ENCODE measurements at regions not wholly inside any gene's neighbourhood (a gene's known extent, or its start where the extent isn't known, plus 50 kb on each side); places are given as distances from the start of the nearest gene placed in this dataset.

GRCh38 chr3:170730071-170730812, 139.8 kb downstream of the RPL22L1 start:
- peak; percentile 58 for DNase-seq (ENCODE audit: low read depth)

GRCh38 chr3:170728181-170728580, 141.8 kb downstream of the RPL22L1 start:
- no peak for DNase-seq (ENCODE audit: low read depth)

GRCh38 chr3:170727754-170728153, 141.9 kb upstream of the SLC7A14 start:
- no peak for DNase-seq (ENCODE audit: low read depth)

DNA sequence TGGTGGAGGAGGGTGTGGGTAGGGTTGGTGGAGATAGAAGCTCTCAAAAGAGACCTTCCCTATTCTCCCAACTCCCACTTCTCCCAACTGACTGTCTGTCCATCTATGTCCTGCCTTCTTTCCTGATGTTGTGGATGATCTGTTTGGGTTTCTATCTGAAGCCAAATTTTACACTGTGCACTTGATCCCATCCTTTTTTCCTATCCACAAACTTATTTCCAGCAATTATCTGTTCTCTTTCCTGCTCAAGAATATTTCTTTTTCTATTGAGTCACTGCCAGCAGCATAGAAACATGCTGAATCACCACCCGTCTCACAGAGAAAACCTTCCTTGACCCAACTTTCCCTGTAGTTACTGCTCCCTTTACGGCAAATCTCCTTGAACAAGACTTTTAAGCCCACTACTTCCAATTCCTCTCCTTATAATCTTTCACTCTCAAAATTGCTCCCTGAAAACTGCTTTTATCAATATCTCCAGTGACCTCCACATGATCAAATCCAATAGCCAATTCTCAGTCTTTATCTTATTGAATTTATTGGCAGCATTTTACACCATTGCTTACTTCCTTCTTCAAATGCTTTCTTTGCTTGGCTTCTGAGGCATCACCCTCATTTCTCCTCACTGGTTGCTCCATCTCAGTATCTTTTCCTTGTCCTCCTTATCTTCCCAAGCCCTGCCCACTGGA, 141.2 kb upstream of the SLC7A14 start:
- DNase-seq (ENCODE audit: low read depth): peak; percentile 92

DNA sequence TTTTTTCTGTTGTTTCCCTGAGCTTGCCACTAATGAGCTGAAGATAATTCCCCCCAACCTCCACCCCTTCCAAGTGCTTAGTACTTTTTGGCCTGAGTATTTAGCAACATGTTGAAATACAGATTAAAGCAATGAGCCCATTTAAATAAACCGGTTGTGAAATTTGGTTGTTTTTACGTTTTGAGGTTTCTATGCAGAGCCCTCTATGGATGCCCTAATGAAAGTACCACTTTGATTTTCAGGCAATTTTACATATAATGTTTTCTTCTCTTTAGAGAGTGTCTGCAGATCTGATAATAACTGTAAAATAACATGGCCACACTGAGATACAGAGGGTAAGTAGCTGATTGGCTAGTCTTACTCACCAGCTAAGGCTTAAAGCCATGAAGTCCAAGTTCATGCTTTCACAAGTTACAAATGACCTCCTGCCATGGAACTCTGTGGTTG, 139.4 kb upstream of the SLC7A14 start:
- DNase-seq (ENCODE audit: low read depth): peak; percentile 82

- peak; percentile 92 for DNase-seq (ENCODE audit: low read depth)
These were observed 138.9 kb upstream of the SLC7A14 start for GRCh38 chr3:170724599-170725280.

DNA sequence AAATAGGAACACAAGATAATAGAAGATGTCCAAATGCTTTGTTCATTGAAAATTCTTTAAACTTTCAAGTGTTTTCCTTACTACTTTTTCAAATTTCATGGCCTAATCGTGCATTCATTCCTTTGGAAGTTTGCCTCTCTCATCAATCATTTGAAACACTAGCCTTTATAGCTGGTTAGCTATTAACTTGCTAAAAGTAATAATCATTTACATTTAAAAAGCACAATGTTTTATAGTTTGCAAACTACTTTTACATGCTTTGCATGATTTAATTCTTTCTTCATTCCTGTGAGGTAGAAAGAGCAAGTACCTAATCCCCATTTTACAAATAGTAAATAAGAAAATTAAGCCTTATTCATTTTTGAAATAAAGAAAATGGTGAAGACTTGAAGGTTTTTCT, 137.4 kb upstream of the SLC7A14 start:
- no peak for DNase-seq (ENCODE audit: low read depth)

- no peak for DNase-seq (ENCODE audit: low read depth)
These were observed 135.7 kb upstream of the SLC7A14 start for GRCh38 chr3:170721563-170721962.

- DNase-seq (ENCODE audit: low read depth): no peak
These were observed 133.4 kb upstream of the SLC7A14 start for GRCh38 chr3:170719300-170719699.

DNA sequence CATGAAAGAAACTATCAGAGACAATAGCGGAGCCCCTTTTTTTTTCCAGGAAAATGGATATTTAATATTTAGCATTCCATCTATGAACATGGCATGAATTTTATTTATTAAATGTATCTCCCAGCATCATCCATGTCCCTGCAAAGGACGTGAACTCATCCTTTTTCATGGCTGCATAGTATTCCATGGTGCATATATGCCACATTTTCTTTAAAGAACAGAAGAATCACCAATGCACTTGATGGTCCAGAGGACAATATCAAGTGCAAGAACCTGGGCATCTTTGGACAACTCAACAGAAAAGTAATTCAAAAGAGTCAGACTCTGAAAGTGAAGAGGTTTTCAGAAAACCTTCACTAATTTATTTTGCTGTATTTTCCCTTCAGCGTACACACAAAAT, 133.0 kb upstream of the SLC7A14 start:
- no peak for DNase-seq (ENCODE audit: low read depth)

DNA sequence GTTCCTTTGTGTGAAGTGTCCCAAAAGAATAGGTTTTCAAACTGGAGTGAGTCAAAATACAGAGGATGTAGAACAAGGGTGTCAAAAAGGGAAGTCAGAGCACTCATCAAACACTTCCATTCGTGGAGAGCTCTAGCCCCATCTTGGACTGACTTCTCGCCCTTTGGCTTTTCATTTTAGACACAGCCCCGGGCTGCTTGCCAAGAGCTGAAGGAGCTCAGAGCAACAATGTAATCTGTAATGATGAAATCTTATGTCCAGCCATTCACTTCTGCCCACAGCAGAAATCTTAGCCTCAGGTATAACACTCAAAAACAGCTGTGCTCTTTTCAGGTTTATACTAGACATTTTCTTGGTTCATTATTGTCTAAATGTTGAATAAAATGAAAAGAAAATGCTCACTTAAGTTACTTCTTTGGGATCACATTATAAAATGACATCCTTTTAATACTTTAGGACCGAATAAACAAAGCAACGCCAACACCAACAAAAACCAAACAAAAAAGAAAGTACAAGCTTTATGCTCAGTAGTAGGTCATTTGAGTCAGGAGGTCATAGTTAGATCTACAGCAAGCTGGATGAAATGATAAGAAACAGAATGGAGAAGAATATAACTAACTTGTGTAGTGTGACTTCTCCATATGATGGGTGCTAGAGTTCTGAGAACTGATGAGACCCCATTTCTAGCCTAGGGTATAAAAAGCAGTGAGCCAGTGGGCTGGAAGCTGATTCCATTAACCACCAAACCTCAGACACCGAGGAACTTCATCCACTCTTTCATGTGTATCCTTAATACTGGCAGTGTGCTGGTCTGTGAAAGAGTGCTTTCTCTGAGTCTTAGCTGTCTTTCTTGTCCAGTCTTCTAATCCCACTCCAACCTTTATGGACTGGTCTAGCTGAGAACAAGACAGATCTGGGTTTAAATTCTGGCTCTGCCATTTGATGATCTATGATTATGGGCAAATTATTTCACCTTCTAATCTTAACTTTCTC, 131.8 kb upstream of the SLC7A14 start:
- DNase-seq (ENCODE audit: low read depth): peak; percentile 80

DNA sequence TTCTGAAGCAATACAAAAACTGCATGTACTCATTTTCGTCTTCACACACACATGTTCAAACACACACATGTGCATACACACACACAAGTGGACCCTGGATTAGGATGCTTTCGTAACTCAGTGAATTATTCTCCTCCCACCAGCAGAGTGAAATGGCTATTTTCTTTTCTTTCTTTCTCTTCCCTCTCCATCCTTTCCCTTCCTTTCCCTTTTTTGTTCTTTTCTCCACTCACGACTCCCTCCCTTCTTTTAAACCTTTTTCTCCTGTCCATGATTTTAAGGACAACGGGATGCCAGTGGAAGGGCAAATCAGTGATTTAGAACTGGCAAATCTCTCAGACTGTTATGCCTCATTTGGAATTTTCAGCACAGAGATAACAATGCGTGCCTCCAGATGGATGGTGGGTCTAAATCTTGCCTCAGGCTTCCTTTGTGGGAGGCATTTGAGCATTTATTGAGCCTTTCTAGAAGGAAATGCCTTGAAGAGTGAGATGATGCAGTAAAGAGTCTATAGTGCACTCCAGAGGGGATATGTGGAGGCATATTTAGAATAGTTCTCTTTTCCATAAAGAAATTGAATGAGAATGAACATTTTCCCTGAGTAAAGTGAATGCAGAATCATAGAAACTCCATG, 130.4 kb upstream of the SLC7A14 start:
- no peak for DNase-seq (ENCODE audit: low read depth)

DNA sequence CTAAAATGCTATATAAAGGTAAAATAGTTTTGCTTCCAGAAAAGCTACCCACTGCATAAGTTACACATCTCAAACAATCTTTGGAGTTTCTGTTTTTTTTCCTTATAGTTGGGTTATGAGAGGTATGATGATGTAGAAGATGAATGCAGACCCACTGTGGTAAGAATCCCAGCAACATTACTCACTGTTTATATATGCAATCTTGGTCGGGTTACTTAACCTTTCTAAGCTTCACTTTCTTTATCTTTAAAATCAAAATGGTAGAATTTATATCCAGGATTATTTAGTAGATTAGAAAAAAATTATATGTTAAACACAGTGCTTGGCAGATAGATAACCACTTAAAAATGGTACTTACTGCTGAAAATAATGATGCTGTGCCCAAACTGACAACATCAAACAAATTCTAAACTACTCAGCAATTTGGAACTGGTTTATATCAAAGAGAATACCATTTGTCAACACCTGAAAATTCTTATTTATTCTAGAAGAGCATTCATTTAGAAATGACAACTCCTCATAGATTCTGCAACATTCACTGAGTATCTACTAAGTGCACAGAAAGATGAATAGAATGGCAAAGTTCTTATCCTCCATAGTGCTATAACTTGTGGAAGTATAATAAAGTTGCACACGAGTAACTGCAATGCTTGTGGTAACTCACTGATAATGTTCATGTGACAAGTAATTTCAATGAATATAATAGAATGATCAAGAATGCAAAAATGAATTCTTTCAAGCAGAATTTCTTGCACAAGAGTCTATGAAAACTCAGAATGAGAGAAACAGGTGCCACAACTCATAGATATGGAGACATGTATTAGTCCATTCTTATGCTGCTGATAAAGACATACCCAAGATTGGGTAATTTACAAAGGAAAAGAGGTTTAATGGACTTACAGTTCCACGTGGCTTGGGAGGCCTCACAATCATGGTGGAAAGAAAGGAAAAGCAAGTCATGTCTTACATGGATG, 129.0 kb upstream of the SLC7A14 start:
- peak; percentile 96 for DNase-seq (ENCODE audit: low read depth)

DNA sequence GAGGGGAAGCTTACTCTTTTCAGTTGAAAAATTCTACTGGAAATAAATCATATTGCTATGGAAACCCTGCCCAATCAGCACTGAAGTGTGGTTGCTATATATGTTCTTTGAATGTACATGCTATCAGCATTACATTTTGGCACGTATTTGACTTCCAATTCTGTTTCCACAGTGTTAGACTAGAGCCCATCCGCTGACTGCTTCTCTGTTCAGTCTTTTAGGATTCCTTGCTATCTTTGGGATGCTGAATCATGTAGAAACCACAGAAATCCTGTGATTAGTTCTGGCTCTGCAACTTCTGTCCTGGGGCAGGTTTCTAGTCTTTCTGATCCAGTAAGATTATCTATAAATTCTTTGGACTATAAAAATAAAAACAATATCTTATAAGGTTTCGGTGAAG, 128.2 kb upstream of the SLC7A14 start:
- DNase-seq (ENCODE audit: low read depth): peak; percentile 82

DNA sequence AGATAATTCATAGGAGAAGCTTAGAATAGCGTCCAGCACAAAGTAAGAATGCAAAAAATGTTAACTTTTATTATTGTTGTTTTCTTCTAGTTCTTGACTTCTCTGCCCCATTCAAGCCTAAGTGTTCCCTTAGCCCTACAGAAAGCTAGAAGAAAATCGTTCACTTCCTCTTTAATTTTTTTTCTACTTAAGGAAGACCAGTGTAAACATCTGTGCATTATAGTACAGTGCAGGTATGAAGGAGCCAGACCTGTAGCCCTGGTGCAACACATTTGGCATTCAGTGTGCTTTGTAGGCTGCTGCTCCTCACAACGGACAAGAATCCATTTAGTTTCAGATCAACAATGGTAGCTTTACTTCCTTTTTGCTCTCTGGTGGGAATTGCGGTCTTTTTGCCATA, 127.8 kb upstream of the SLC7A14 start:
- no peak for DNase-seq (ENCODE audit: low read depth)

DNA sequence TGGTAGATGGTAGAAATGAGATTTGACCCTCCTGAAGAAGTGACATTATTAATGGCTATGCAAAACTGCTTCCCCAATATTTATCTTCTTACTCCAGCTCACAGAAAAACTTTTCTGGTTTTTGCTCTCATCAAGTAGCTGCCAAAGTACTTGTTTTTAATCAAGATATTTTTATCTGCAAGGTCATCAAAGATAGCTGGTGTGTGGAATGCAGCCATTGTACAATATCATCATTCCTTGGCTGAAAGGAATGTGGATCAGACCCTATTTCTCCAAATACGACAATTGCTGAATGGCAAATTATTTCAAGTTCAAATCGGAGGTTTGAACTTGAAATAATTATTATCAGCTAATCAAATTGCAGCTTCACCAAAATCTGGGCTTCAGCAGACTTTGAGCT, 126.9 kb upstream of the SLC7A14 start:
- DNase-seq (ENCODE audit: low read depth): no peak

DNA sequence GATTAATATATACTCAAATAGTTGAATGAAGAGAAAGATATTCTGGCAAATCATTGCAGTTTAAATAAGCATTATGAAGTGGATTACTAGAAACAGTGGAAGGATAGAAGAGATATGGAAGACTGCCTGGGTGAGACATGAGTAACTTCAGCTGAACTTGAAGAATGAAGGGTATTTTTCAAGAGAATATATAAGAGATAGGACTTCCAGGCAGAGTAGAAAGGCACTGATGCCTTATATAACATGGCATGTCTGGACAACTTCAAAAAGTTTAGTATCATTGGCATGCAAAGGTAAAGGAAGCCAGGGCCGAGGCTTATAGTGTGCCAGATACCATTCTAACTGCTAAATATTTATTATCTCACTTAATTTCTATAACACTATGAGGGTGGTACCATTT, 126.5 kb upstream of the SLC7A14 start:
- peak; percentile 48 for DNase-seq (ENCODE audit: low read depth)

- DNase-seq (ENCODE audit: low read depth): no peak
These were observed 125.9 kb upstream of the SLC7A14 start for GRCh38 chr3:170711786-170712185.

- peak; percentile 92 for DNase-seq (ENCODE audit: low read depth)
These were observed 123.2 kb upstream of the SLC7A14 start for GRCh38 chr3:170709046-170709445.

GRCh38 chr3:170707899-170708298, 122.0 kb upstream of the SLC7A14 start:
- no peak for DNase-seq (ENCODE audit: low read depth)

All from amniotic epithelial cell (primary cell).